ENCODE measurements at regions not wholly inside any gene's neighbourhood (a gene's known extent, or its start where the extent isn't known, plus 50 kb on each side); places are given as distances from the start of the nearest gene placed in this dataset.

GRCh38 chr2:8260213-8260612 is 421.6 kb upstream of the ID2 start:
- H3K4me3 Mint-ChIP-seq: no peak overlapping the region
- no peaks in the 10 kb centered on the region for H3K36me3 Mint-ChIP-seq (ENCODE audit: low read depth)
- TF ChIP-seq, protein P1, sequence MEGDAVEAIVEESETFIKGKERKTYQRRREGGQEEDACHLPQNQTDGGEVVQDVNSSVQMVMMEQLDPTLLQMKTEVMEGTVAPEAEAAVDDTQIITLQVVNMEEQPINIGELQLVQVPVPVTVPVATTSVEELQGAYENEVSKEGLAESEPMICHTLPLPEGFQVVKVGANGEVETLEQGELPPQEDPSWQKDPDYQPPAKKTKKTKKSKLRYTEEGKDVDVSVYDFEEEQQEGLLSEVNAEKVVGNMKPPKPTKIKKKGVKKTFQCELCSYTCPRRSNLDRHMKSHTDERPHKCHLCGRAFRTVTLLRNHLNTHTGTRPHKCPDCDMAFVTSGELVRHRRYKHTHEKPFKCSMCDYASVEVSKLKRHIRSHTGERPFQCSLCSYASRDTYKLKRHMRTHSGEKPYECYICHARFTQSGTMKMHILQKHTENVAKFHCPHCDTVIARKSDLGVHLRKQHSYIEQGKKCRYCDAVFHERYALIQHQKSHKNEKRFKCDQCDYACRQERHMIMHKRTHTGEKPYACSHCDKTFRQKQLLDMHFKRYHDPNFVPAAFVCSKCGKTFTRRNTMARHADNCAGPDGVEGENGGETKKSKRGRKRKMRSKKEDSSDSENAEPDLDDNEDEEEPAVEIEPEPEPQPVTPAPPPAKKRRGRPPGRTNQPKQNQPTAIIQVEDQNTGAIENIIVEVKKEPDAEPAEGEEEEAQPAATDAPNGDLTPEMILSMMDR (IDR thresholded peaks at IDR 0.05; ENCODE audit: unreplicated experiment in 3 of 3): no peak
- H3K4me1 Mint-ChIP-seq: peaks cover 5% of the 10 kb centered on the region
- H3K27me3 Mint-ChIP-seq (ENCODE audit: low read depth): peaks cover 3% of the 10 kb centered on the region
- H3K27ac Mint-ChIP-seq: no peak overlapping the region
- H3K9me3 Mint-ChIP-seq: no peaks in the 10 kb centered on the region

DNA sequence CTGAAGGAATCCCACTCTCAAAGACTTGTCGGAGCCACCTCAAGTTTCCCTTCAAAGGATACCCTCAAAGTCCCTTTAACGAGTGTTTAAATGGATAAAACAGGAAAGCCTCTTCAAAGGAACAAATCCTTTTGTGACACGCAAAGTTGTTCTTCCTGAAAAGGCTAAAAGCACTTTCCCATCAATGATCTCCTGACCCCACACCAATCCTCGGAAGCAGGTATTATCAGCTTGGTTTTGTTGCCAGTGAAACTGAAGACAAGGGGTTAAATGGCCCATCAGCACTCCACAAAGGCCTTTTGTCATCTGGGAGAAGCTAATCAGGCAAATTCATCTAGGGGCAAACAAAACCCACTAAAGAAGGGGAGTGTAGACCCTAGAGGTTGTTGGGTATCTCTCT is 418.0 kb upstream of the ID2 start:
- TF ChIP-seq, protein P1 (IDR thresholded peaks at IDR 0.05; ENCODE audit: unreplicated experiment in 3 of 3): no peak
- no peaks in the 10 kb centered on the region for H3K9me3 Mint-ChIP-seq
- H3K27ac Mint-ChIP-seq: no peak overlapping the region
- no peaks in the 10 kb centered on the region for H3K27me3 Mint-ChIP-seq (ENCODE audit: low read depth)
- no peaks in the 10 kb centered on the region for H3K36me3 Mint-ChIP-seq (ENCODE audit: low read depth)
- H3K4me3 Mint-ChIP-seq: no peak overlapping the region
- no peaks in the 10 kb centered on the region for H3K4me1 Mint-ChIP-seq

GRCh38 chr2:8264981-8265380 is 416.9 kb upstream of the ID2 start:
- no peak overlapping the region for H3K27ac Mint-ChIP-seq
- H3K36me3 Mint-ChIP-seq (ENCODE audit: low read depth): no peaks in the 10 kb centered on the region
- no peaks in the 10 kb centered on the region for H3K27me3 Mint-ChIP-seq (ENCODE audit: low read depth)
- H3K9me3 Mint-ChIP-seq: no peaks in the 10 kb centered on the region
- TF ChIP-seq, protein P1 (IDR thresholded peaks at IDR 0.05; ENCODE audit: unreplicated experiment in 3 of 3): no peak
- no peak overlapping the region for H3K4me3 Mint-ChIP-seq
- H3K4me1 Mint-ChIP-seq: no peaks in the 10 kb centered on the region

GRCh38 chr2:8265476-8266226 is 416.2 kb upstream of the ID2 start:
- no peaks in the 10 kb centered on the region for H3K36me3 Mint-ChIP-seq (ENCODE audit: low read depth)
- H3K4me1 Mint-ChIP-seq: no peaks in the 10 kb centered on the region
- TF ChIP-seq, protein P1 (IDR thresholded peaks at IDR 0.05; ENCODE audit: unreplicated experiment in 3 of 3): no peak
- H3K4me3 Mint-ChIP-seq: no peak overlapping the region
- H3K27me3 Mint-ChIP-seq (ENCODE audit: low read depth): peaks cover 4% of the 10 kb centered on the region
- H3K9me3 Mint-ChIP-seq: no peaks in the 10 kb centered on the region
- H3K27ac Mint-ChIP-seq: no peak overlapping the region

GRCh38 chr2:8266563-8266962 is 415.3 kb upstream of the ID2 start:
- TF ChIP-seq, protein P1 (IDR thresholded peaks at IDR 0.05; ENCODE audit: unreplicated experiment in 3 of 3): no peak
- no peak overlapping the region for H3K27ac Mint-ChIP-seq
- H3K4me3 Mint-ChIP-seq: no peak overlapping the region
- no peaks in the 10 kb centered on the region for H3K9me3 Mint-ChIP-seq
- H3K36me3 Mint-ChIP-seq (ENCODE audit: low read depth): no peaks in the 10 kb centered on the region
- no peaks in the 10 kb centered on the region for H3K4me1 Mint-ChIP-seq
- H3K27me3 Mint-ChIP-seq (ENCODE audit: low read depth): peaks cover 4% of the 10 kb centered on the region

- TF ChIP-seq, protein P1 (IDR thresholded peaks at IDR 0.05; ENCODE audit: unreplicated experiment in 3 of 3): no peak
Observed at GRCh38 chr2:8267048-8267447, 414.8 kb upstream of the ID2 start.

More at GRCh38 chr2:8267048-8267447, 414.8 kb upstream of the ID2 start:
- H3K4me1 Mint-ChIP-seq: no peaks in the 10 kb centered on the region
- peaks cover 4% of the 10 kb centered on the region for H3K27me3 Mint-ChIP-seq (ENCODE audit: low read depth)
- no peak overlapping the region for H3K27ac Mint-ChIP-seq
- no peaks in the 10 kb centered on the region for H3K36me3 Mint-ChIP-seq (ENCODE audit: low read depth)
- H3K4me3 Mint-ChIP-seq: no peak overlapping the region
- H3K9me3 Mint-ChIP-seq: no peaks in the 10 kb centered on the region

Data from nephron (organoid).